ENCODE measurements at regions not wholly inside any gene's neighbourhood (a gene's known extent, or its start where the extent isn't known, plus 50 kb on each side); places are given as distances from the start of the nearest gene placed in this dataset.
A peak's percentile ranks its signal among the peaks of the same experiment; 100 is the strongest.

DNA sequence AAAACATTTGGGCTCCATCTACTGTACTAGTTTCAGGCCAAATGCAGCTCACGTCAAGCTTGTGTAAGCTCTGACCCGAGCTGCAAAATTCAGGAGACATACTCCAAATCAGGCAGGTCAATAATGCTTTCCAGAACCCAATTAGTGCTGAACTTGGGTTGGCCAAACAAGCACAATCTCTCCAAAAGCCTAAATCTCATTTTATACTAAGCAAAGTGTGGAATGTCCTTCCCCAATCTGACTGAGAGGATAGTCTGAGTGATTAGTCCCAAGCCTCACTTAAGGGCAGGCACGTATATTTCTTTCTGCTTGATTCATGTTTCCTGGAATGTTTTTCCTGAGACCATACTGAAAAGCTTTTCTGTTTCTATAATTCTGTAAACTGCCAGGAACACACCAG is 79.9 kb downstream of the NKX6-1 start:
- ChIA-PET POLR2A (no interaction called here), CTCF (no interaction called here)
- no peak for DNase-seq (ENCODE audit: extremely low spot score)
- TF ChIP-seq LEF1 (IDR thresholded peaks at IDR 0.05; ENCODE audit: borderline replicate concordance), result no peak
- no peak for TF ChIP-seq NFRKB (IDR thresholded peaks at IDR 0.05)
- TF ChIP-seq ELF4 (IDR thresholded peaks at IDR 0.05), result no peak
- TF ChIP-seq ARNT (IDR thresholded peaks at IDR 0.05), result no peak
- TF ChIP-seq HDGF (IDR thresholded peaks at IDR 0.05; ENCODE audit: borderline replicate concordance), result no peak
- no peak for TF ChIP-seq FOXA1 (IDR thresholded peaks at IDR 0.05)
- TF ChIP-seq BHLHE40 (IDR thresholded peaks at IDR 0.05; ENCODE audit: borderline replicate concordance), result no peak
- no peak for TF ChIP-seq CTBP1 (IDR thresholded peaks at IDR 0.05; ENCODE audit: borderline replicate concordance)
- no peak for TF ChIP-seq FOXK2 (IDR thresholded peaks at IDR 0.05)
- TF ChIP-seq ZNF384 (IDR thresholded peaks at IDR 0.05), result no peak
- TF ChIP-seq, protein P1, sequence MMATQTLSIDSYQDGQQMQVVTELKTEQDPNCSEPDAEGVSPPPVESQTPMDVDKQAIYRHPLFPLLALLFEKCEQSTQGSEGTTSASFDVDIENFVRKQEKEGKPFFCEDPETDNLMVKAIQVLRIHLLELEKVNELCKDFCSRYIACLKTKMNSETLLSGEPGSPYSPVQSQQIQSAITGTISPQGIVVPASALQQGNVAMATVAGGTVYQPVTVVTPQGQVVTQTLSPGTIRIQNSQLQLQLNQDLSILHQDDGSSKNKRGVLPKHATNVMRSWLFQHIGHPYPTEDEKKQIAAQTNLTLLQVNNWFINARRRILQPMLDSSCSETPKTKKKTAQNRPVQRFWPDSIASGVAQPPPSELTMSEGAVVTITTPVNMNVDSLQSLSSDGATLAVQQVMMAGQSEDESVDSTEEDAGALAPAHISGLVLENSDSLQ (IDR thresholded peaks at IDR 0.05), result no peak
- no peak for TF ChIP-seq SP1 (IDR thresholded peaks at IDR 0.05)
- no peak for TF ChIP-seq L3MBTL2 (conservative IDR thresholded peaks at IDR 0.05)

GRCh38 chr4:84417997-84418709 is 80.9 kb downstream of the NKX6-1 start:
- CTCF ChIA-PET, result no interaction called here
- TF ChIP-seq ZNF384 (IDR thresholded peaks at IDR 0.05), result peak; percentile 77
- no peak for TF ChIP-seq FOXK2 (IDR thresholded peaks at IDR 0.05)
- TF ChIP-seq CTBP1 (IDR thresholded peaks at IDR 0.05; ENCODE audit: borderline replicate concordance), result no peak
- TF ChIP-seq, protein P1 (IDR thresholded peaks at IDR 0.05), result peak; percentile 73
- DNase-seq (ENCODE audit: extremely low spot score), result peak; percentile 29
- POLR2A ChIA-PET, result no interaction called here

- no peak for DNase-seq (ENCODE audit: extremely low spot score)
- ChIA-PET CTCF (no interaction called here), POLR2A (no interaction called here)
- TF ChIP-seq NFRKB (IDR thresholded peaks at IDR 0.05) (no peak), FOXM1 (IDR thresholded peaks at IDR 0.05; ENCODE audit: borderline replicate concordance) (no peak), ELF4 (IDR thresholded peaks at IDR 0.05) (no peak), LEF1 (IDR thresholded peaks at IDR 0.05; ENCODE audit: borderline replicate concordance) (no peak), SP1 (IDR thresholded peaks at IDR 0.05) (no peak), BHLHE40 (IDR thresholded peaks at IDR 0.05; ENCODE audit: borderline replicate concordance) (no peak), ARNT (IDR thresholded peaks at IDR 0.05) (no peak), CTBP1 (IDR thresholded peaks at IDR 0.05; ENCODE audit: borderline replicate concordance) (no peak), FOXA1 (IDR thresholded peaks at IDR 0.05) (no peak), SUZ12 (IDR thresholded peaks at IDR 0.05) (no peak), L3MBTL2 (conservative IDR thresholded peaks at IDR 0.05) (no peak), HDGF (IDR thresholded peaks at IDR 0.05; ENCODE audit: borderline replicate concordance) (no peak), FOXK2 (IDR thresholded peaks at IDR 0.05) (no peak), ZNF384 (IDR thresholded peaks at IDR 0.05) (no peak), TARDBP (IDR thresholded peaks at IDR 0.05) (no peak)
- TF ChIP-seq, protein P1 (IDR thresholded peaks at IDR 0.05), result no peak
Observed at GRCh38 chr4:84413976-84414375, 85.1 kb downstream of the NKX6-1 start.

GRCh38 chr4:84413480-84413879 is 85.6 kb downstream of the NKX6-1 start:
- TF ChIP-seq CTBP1 (IDR thresholded peaks at IDR 0.05; ENCODE audit: borderline replicate concordance) (no peak), NFRKB (IDR thresholded peaks at IDR 0.05) (no peak), SP1 (IDR thresholded peaks at IDR 0.05) (no peak), HDGF (IDR thresholded peaks at IDR 0.05; ENCODE audit: borderline replicate concordance) (no peak), FOXK2 (IDR thresholded peaks at IDR 0.05) (no peak), FOXM1 (IDR thresholded peaks at IDR 0.05; ENCODE audit: borderline replicate concordance) (no peak), ELF4 (IDR thresholded peaks at IDR 0.05) (no peak), BHLHE40 (IDR thresholded peaks at IDR 0.05; ENCODE audit: borderline replicate concordance) (no peak), ARNT (IDR thresholded peaks at IDR 0.05) (no peak), LEF1 (IDR thresholded peaks at IDR 0.05; ENCODE audit: borderline replicate concordance) (no peak), ZNF384 (IDR thresholded peaks at IDR 0.05) (no peak), L3MBTL2 (conservative IDR thresholded peaks at IDR 0.05) (no peak), SUZ12 (IDR thresholded peaks at IDR 0.05) (no peak), FOXA1 (IDR thresholded peaks at IDR 0.05) (no peak), TARDBP (IDR thresholded peaks at IDR 0.05) (no peak)
- TF ChIP-seq, protein P1 (IDR thresholded peaks at IDR 0.05), result no peak
- CTCF ChIA-PET, result no interaction called here

DNA sequence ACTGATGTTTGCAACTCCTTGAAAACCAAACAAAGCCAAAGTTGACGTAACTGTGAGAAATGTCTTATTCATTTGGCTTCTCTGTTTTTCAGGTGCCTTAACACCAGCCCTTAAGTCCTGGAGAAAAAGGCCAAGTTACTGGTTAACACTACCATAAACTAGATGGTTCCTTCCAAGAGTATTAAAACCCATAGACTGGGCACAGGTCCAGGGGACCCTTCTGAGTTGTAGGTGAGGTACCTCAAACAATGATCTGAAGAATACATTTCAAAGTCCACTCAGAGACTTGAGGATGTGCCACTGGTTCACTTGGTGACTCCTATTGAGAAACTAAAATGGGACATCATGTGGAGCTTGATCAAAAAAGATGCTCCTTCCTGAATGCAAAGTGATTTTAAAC is 87.0 kb downstream of the NKX6-1 start:
- ChIA-PET POLR2A (no interaction called here), CTCF (no interaction called here)
- DNase-seq (ENCODE audit: extremely low spot score), result no peak
- TF ChIP-seq ZNF384 (IDR thresholded peaks at IDR 0.05) (no peak), ARNT (IDR thresholded peaks at IDR 0.05) (no peak), CTBP1 (IDR thresholded peaks at IDR 0.05; ENCODE audit: borderline replicate concordance) (no peak), FOXK2 (IDR thresholded peaks at IDR 0.05) (no peak), L3MBTL2 (conservative IDR thresholded peaks at IDR 0.05) (no peak), HDGF (IDR thresholded peaks at IDR 0.05; ENCODE audit: borderline replicate concordance) (no peak), SUZ12 (IDR thresholded peaks at IDR 0.05) (no peak), TARDBP (IDR thresholded peaks at IDR 0.05) (no peak), FOXM1 (IDR thresholded peaks at IDR 0.05; ENCODE audit: borderline replicate concordance) (no peak), NFRKB (IDR thresholded peaks at IDR 0.05) (no peak), BHLHE40 (IDR thresholded peaks at IDR 0.05; ENCODE audit: borderline replicate concordance) (no peak), FOXA1 (IDR thresholded peaks at IDR 0.05) (no peak), LEF1 (IDR thresholded peaks at IDR 0.05; ENCODE audit: borderline replicate concordance) (no peak), SP1 (IDR thresholded peaks at IDR 0.05) (no peak), ELF4 (IDR thresholded peaks at IDR 0.05) (no peak)
- TF ChIP-seq, protein P1 (IDR thresholded peaks at IDR 0.05), result no peak

More at GRCh38 chr4:84413480-84413879, 85.6 kb downstream of the NKX6-1 start:
- DNase-seq (ENCODE audit: extremely low spot score), result no peak
- POLR2A ChIA-PET, result no interaction called here
